ENCODE measurements at regions not wholly inside any gene's neighbourhood (a gene's known extent, or its start where the extent isn't known, plus 50 kb on each side); places are given as distances from the start of the nearest gene placed in this dataset.

DNA sequence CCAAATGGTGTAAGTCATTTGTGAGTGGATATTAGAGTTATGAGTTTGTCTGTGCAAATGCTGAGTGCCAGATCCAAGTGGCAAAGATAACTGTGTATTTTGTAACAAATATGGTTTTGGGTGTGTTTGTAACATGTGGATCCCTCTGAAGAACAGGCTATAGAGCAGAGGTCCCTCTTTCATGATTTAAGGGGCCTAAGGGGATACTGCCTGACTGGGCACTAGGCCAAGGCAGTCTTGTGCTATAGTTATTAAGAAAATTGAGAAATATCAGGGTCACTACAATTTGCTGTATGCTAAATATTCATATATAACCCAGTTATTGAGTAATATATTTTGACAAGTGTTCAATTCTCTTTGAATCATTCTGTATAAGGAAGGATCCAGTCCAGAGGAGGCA lies 555.6 kb upstream of the RGMA start:
- Mint-ChIP-seq H3K27ac (no peak overlapping the region), H3K4me1 (no peaks in the 10 kb centered on the region), H3K36me3 (ENCODE audit: low read depth) (no peaks in the 10 kb centered on the region), H3K4me3 (no peak overlapping the region), H3K27me3 (peaks cover 13% of the 10 kb centered on the region), H3K9me3 (no peaks in the 10 kb centered on the region)
- ATAC-seq (replicated peaks) = no peak

GRCh38 chr15:93640411-93640962 lies 551.5 kb upstream of the RGMA start:
- no peak for ATAC-seq (replicated peaks)
- H3K36me3 Mint-ChIP-seq (ENCODE audit: low read depth) = no peaks in the 10 kb centered on the region
- H3K27ac Mint-ChIP-seq = no peak overlapping the region
- H3K4me3 Mint-ChIP-seq = no peak overlapping the region
- no peaks in the 10 kb centered on the region for H3K4me1 Mint-ChIP-seq
- peaks cover 23% of the 10 kb centered on the region for H3K27me3 Mint-ChIP-seq
- H3K9me3 Mint-ChIP-seq = no peaks in the 10 kb centered on the region

GRCh38 chr15:93631958-93632618 lies 543.1 kb upstream of the RGMA start:
- no peaks in the 10 kb centered on the region for H3K36me3 Mint-ChIP-seq (ENCODE audit: low read depth)
- H3K27me3 Mint-ChIP-seq = peaks cover 11% of the 10 kb centered on the region
- no peak overlapping the region for H3K4me3 Mint-ChIP-seq
- H3K27ac Mint-ChIP-seq = no peak overlapping the region
- H3K4me1 Mint-ChIP-seq = no peaks in the 10 kb centered on the region
- H3K9me3 Mint-ChIP-seq = no peaks in the 10 kb centered on the region
- ATAC-seq (replicated peaks) = no peak

DNA sequence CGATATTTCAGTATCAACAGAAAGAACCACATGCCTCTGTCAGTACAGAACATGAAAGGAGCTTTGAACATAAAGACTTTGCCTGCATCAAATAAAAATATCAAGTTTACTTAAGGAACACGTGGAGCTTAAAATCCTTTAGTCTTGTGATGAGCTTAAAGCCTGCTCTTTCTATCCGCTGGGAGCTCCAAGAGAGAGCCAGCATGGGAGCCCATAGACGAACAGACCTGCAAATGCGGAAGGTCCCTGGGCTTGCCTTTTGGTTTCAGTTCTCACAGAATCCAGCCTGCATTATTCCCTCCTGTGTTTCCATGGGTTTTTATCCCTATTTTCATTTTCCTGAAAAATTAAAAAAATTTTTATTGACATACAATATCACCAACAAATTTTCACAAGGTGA lies 530.6 kb upstream of the RGMA start:
- Mint-ChIP-seq H3K4me1 (no peaks in the 10 kb centered on the region), H3K27ac (no peak overlapping the region), H3K9me3 (peaks cover 3% of the 10 kb centered on the region), H3K36me3 (ENCODE audit: low read depth) (no peaks in the 10 kb centered on the region), H3K27me3 (peaks cover 30% of the 10 kb centered on the region), H3K4me3 (no peak overlapping the region)
- no peak for ATAC-seq (replicated peaks)

DNA sequence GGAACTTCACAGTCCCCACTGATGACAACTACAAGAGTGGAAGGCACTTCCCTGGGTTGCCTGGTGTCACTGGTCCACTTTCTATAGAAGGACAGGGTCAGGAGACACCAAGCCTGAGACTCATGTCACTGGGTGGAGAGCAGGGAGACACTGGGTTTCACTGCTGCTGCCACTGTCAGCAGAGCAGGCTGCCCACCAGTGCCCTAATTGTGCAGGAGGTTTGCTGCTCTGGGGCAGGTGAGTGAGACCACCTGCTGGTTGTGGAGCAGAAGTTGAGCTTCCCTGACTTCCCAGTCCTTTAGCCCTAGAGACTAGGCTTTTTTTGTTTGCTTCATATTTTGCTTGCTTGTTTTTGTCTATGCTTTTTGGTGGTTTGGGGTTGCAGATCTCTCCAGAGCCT lies 528.4 kb upstream of the RGMA start:
- no peak for ATAC-seq (replicated peaks)
- H3K4me1 Mint-ChIP-seq = no peaks in the 10 kb centered on the region
- no peak overlapping the region for H3K27ac Mint-ChIP-seq
- peaks cover 3% of the 10 kb centered on the region for H3K9me3 Mint-ChIP-seq
- peaks cover 19% of the 10 kb centered on the region for H3K27me3 Mint-ChIP-seq
- no peaks in the 10 kb centered on the region for H3K36me3 Mint-ChIP-seq (ENCODE audit: low read depth)
- no peak overlapping the region for H3K4me3 Mint-ChIP-seq

GRCh38 chr15:93614386-93615104 lies 525.5 kb upstream of the RGMA start:
- Mint-ChIP-seq H3K9me3 (peaks cover 3% of the 10 kb centered on the region), H3K27me3 (peaks cover 26% of the 10 kb centered on the region), H3K4me3 (no peak overlapping the region), H3K27ac (no peak overlapping the region), H3K36me3 (ENCODE audit: low read depth) (no peaks in the 10 kb centered on the region), H3K4me1 (no peaks in the 10 kb centered on the region)
- no peak for ATAC-seq (replicated peaks)

GRCh38 chr15:93613386-93613785 lies 524.4 kb upstream of the RGMA start:
- Mint-ChIP-seq H3K4me1 (no peaks in the 10 kb centered on the region), H3K27ac (no peak overlapping the region), H3K4me3 (no peak overlapping the region), H3K27me3 (peaks cover 26% of the 10 kb centered on the region), H3K36me3 (ENCODE audit: low read depth) (no peaks in the 10 kb centered on the region), H3K9me3 (peaks cover 3% of the 10 kb centered on the region)
- no peak for ATAC-seq (replicated peaks)

- Mint-ChIP-seq H3K36me3 (ENCODE audit: low read depth) (no peaks in the 10 kb centered on the region), H3K4me1 (no peaks in the 10 kb centered on the region), H3K9me3 (peaks cover 3% of the 10 kb centered on the region), H3K27ac (no peak overlapping the region), H3K4me3 (no peak overlapping the region), H3K27me3 (peaks cover 26% of the 10 kb centered on the region)
- no peak for ATAC-seq (replicated peaks)
Observed at GRCh38 chr15:93612953-93613352, 523.9 kb upstream of the RGMA start.

- Mint-ChIP-seq H3K27ac (no peak overlapping the region), H3K9me3 (peaks cover 3% of the 10 kb centered on the region)
Observed at GRCh38 chr15:93610944-93611343, 521.9 kb upstream of the RGMA start.

GRCh38 chr15:93608643-93609148 lies 519.7 kb upstream of the RGMA start:
- no peak for ATAC-seq (replicated peaks)
- H3K27ac Mint-ChIP-seq = no peak overlapping the region
- no peaks in the 10 kb centered on the region for H3K36me3 Mint-ChIP-seq (ENCODE audit: low read depth)
- no peaks in the 10 kb centered on the region for H3K9me3 Mint-ChIP-seq
- peaks cover 14% of the 10 kb centered on the region for H3K27me3 Mint-ChIP-seq
- H3K4me3 Mint-ChIP-seq = no peak overlapping the region
- H3K4me1 Mint-ChIP-seq = no peaks in the 10 kb centered on the region

More at GRCh38 chr15:93610944-93611343, 521.9 kb upstream of the RGMA start:
- Mint-ChIP-seq H3K36me3 (ENCODE audit: low read depth) (no peaks in the 10 kb centered on the region), H3K4me1 (no peaks in the 10 kb centered on the region), H3K27me3 (peaks cover 19% of the 10 kb centered on the region), H3K4me3 (no peak overlapping the region)
- no peak for ATAC-seq (replicated peaks)

- Mint-ChIP-seq H3K27me3 (peaks cover 7% of the 10 kb centered on the region), H3K27ac (no peak overlapping the region), H3K4me1 (no peaks in the 10 kb centered on the region), H3K36me3 (ENCODE audit: low read depth) (no peaks in the 10 kb centered on the region), H3K4me3 (no peak overlapping the region), H3K9me3 (no peaks in the 10 kb centered on the region)
- no peak for ATAC-seq (replicated peaks)
Observed at GRCh38 chr15:93603550-93603949, 514.5 kb upstream of the RGMA start.

GRCh38 chr15:93587059-93587521 lies 498.1 kb upstream of the RGMA start:
- Mint-ChIP-seq H3K27me3 (peaks cover 21% of the 10 kb centered on the region), H3K4me3 (no peak overlapping the region), H3K36me3 (ENCODE audit: low read depth) (no peaks in the 10 kb centered on the region), H3K9me3 (peaks cover 2% of the 10 kb centered on the region), H3K4me1 (no peaks in the 10 kb centered on the region), H3K27ac (no peak overlapping the region)
- ATAC-seq (replicated peaks) = no peak

GRCh38 chr15:93585012-93585411 lies 496.0 kb upstream of the RGMA start:
- Mint-ChIP-seq H3K27me3 (peaks cover 18% of the 10 kb centered on the region), H3K4me1 (no peaks in the 10 kb centered on the region), H3K36me3 (ENCODE audit: low read depth) (no peaks in the 10 kb centered on the region), H3K4me3 (no peak overlapping the region), H3K9me3 (peaks cover 10% of the 10 kb centered on the region), H3K27ac (no peak overlapping the region)
- no peak for ATAC-seq (replicated peaks)

DNA sequence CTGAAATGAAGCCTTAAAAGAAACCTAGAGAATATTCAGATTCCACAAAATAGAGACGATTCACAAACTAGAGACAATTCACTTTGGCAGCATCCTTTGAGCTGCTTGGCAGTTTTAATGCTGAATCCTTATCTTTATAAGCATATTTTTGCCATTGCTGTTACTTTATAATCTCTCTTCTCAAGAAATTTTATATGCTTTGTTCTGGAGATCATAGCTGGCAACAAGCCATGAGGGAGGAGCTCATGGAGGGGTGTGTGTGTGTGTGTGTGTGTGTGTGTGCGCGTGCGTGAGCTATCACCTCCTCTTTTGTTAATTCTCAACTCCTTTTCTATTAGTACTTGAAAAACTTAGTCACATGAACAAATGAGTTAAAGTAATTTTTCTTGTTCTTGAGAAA lies 495.0 kb upstream of the RGMA start:
- Mint-ChIP-seq H3K9me3 (peaks cover 10% of the 10 kb centered on the region), H3K27me3 (peaks cover 12% of the 10 kb centered on the region), H3K4me3 (no peak overlapping the region), H3K36me3 (ENCODE audit: low read depth) (no peaks in the 10 kb centered on the region), H3K27ac (no peak overlapping the region), H3K4me1 (no peaks in the 10 kb centered on the region)
- ATAC-seq (replicated peaks) = no peak

DNA sequence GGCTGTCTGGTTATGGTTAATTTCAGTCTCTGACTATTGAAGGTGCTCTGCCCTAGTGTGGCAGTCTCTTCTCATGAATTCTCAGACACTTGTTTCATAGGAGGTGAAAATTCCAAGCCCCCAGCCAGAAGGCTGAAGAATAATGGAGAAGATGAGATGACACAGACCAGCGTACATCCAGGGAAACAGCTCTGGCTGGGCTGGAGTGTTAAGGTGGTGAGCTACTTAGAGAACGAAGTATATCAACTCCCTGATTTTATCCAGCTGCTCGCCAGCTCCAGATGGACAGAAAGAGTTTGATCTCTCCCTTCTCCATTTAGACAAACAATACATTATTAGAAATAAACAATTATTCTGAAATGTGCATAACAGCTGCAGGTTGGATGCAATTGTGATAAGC lies 494.5 kb upstream of the RGMA start:
- H3K36me3 Mint-ChIP-seq (ENCODE audit: low read depth) = no peaks in the 10 kb centered on the region
- H3K27me3 Mint-ChIP-seq = peaks cover 9% of the 10 kb centered on the region
- no peak for ATAC-seq (replicated peaks)
- peaks cover 10% of the 10 kb centered on the region for H3K9me3 Mint-ChIP-seq
- H3K27ac Mint-ChIP-seq = no peak overlapping the region
- no peaks in the 10 kb centered on the region for H3K4me1 Mint-ChIP-seq
- H3K4me3 Mint-ChIP-seq = no peak overlapping the region
